Stomach (tissue), 8 donors: ENCODE measurements at regions not wholly inside any gene's neighbourhood (a gene's known extent, or its start where the extent isn't known, plus 50 kb on each side); places are given as distances from the start of the nearest gene placed in this dataset.

ENCODE experiments used
- DNase-seq, 2 donors: peaks; one replicate each; pipeline versions ENCODE4 v3.0.0 to v3.0.0-alpha.2; 2013 to 2019
- H3K27ac ChIP-seq, 5 donors: fragments of 200-600 bp in 4 of 5; sonication (generic) in 4 of 5; one replicate each; pipeline ENCODE4 v1.5.1; 2013 to 2019; ENCODE audit warnings: mild to moderate bottlenecking in 1 of 5, moderate library complexity in 1 of 5
- H3K27me3 ChIP-seq, 3 donors: fragments of 200-600 bp; sonication (generic); one replicate each; pipeline ENCODE4 v1.5.1; 2017 to 2019; ENCODE audit warnings: mixed run types in 1 of 3
- H3K36me3 ChIP-seq, 4 donors: fragments of 200-600 bp; sonication (generic); 1 replicate in 3 of 4; 2 replicates in 1 of 4; pipeline ENCODE4 v1.5.1; 2016 to 2019
- H3K4me1 ChIP-seq, 4 donors: fragments of 200-600 bp; sonication (generic); one replicate each; pipeline ENCODE4 v1.5.1; 2016 to 2019
- H3K4me3 ChIP-seq, 4 donors: fragments of 200-600 bp; sonication (generic) in 3 of 4; one replicate each; pipeline ENCODE4 v1.5.1; 2016 to 2019; ENCODE audit warnings: mild to moderate bottlenecking in 1 of 4
- H3K9me3 ChIP-seq, 4 donors: fragments of 200-600 bp; sonication (generic); one replicate each; pipeline ENCODE4 v1.5.1; 2016 to 2019
- EP300 ChIP-seq: sonication (generic); formaldehyde crosslinking; IDR thresholded peaks from one replicate; pipeline ENCODE4 v1.6.1; 2017; ENCODE audit warnings: antibody characterized with exemption
- POLR2A ChIP-seq, 4 donors: fragments of 450-650 bp; IDR thresholded peaks; one replicate each; pipeline ENCODE4 v1.6.1; 2016; ENCODE audit warnings: antibody characterized with exemption in 4 of 4, control low read depth in 2 of 4, mild to moderate bottlenecking in 1 of 4, moderate library complexity in 1 of 4
- POLR2AphosphoS5 ChIP-seq, 3 donors: sonication (generic); formaldehyde crosslinking; IDR thresholded peaks; one replicate each; pipeline ENCODE4 v1.6.1; 2016; ENCODE audit warnings: antibody characterized with exemption in 3 of 3
- WGBS, 5 donors: extraction: QIAGEN DNeasy Blood & Tissue Kit in 3 of 5; methylation state at CpG; one replicate each; pipeline versions ENCODE4 v1.1.5 to v1.1.7; 2013 to 2018; 5-methylcytosine and 5-hydroxymethylcytosine counted together
- intact Hi-C: fragments of 100-400 bp; cut with DNase I; formaldehyde crosslinking; loops from one replicate; pipeline ENCODE4 v1.15.1; 2023; ENCODE audit warnings: low total_unique reads
- TF ChIP-seq, protein P1 (sequence below), 7 experiments: fragments of 450-650 bp in 4 of 7; fragments of 200-600 bp in 3 of 7; sonication (generic) in 3 of 7; IDR thresholded peaks; one replicate each; pipeline ENCODE4 v1.5.1; 2016 to 2019; ENCODE audit warnings: antibody characterized with exemption in 7 of 7, control low read depth in 2 of 7, mild to moderate bottlenecking in 1 of 7
- donor health status: healthy with polysubstance abuse.
- donor health status: Bipolar disorder and iron deficiency.
- donor health status: healthy.

DNA sequence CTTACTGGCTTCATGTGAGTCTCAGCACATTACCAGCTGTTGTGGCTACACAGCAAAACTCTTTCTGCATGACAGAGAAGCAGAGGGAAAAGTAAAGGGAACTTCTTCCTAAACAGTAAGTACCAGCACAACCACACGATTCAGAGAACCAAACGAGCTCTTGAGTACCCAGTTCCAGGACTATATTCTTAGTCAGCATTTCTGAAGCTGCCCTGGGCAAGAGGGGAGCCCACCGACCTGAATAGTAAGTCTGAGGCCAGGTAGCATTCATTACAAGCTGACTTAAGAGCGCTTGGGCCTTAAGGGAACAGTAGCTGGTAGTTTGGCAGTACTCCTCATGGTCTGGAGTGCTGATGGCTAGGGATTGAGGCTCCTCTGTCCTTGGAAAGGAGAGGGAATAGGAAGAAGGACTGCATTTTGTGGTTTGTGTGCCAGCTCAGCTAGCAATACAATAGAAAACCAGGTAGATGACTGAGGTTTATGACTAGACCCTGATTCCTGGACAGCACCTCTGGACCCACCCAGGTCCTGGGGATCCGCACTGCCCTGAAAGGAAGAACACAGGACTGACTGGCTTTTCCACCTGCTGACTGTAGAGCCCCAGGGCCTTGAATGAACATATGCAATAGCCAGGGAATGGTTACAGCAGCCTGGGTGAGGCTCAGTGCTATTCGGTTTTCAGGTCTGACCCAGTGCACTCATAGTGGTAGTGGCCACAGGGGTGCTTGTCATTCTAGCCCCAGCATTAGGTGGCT is 396.8 kb upstream of the PRMT6 start:
- no peak for DNase-seq
- Histone ChIP-seq H3K4me3 (no peak overlapping the region), H3K27ac (no peak overlapping the region), H3K4me1 (no peaks in the 10 kb centered on the region), H3K27me3 (no peaks in the 10 kb centered on the region), H3K9me3 (peaks cover 0 to 20% (median 12%) of the 10 kb centered on the region in 4 donors), H3K36me3 (no peaks in the 10 kb centered on the region)
- no peak for TF ChIP-seq POLR2AphosphoS5 (IDR thresholded peaks at IDR 0.05)
- TF ChIP-seq EP300, result no peak
- no peak for TF ChIP-seq POLR2A (IDR thresholded peaks at IDR 0.05)
- TF ChIP-seq, protein P1, sequence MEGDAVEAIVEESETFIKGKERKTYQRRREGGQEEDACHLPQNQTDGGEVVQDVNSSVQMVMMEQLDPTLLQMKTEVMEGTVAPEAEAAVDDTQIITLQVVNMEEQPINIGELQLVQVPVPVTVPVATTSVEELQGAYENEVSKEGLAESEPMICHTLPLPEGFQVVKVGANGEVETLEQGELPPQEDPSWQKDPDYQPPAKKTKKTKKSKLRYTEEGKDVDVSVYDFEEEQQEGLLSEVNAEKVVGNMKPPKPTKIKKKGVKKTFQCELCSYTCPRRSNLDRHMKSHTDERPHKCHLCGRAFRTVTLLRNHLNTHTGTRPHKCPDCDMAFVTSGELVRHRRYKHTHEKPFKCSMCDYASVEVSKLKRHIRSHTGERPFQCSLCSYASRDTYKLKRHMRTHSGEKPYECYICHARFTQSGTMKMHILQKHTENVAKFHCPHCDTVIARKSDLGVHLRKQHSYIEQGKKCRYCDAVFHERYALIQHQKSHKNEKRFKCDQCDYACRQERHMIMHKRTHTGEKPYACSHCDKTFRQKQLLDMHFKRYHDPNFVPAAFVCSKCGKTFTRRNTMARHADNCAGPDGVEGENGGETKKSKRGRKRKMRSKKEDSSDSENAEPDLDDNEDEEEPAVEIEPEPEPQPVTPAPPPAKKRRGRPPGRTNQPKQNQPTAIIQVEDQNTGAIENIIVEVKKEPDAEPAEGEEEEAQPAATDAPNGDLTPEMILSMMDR (IDR thresholded peaks at IDR 0.05), result no peak
- 66 to 75% (median 70%) methylated on average over 5 to 6 of the region's 6 CpGs for WGBS, 5 donors
- intact Hi-C loops, result no loop called here

- no peak for TF ChIP-seq POLR2A (IDR thresholded peaks at IDR 0.05)
- TF ChIP-seq, protein P1 (IDR thresholded peaks at IDR 0.05), result no peak
- no peak for TF ChIP-seq EP300
These were observed 380.9 kb upstream of the PRMT6 start for GRCh38 chr1:106675558-106675957.

DNA sequence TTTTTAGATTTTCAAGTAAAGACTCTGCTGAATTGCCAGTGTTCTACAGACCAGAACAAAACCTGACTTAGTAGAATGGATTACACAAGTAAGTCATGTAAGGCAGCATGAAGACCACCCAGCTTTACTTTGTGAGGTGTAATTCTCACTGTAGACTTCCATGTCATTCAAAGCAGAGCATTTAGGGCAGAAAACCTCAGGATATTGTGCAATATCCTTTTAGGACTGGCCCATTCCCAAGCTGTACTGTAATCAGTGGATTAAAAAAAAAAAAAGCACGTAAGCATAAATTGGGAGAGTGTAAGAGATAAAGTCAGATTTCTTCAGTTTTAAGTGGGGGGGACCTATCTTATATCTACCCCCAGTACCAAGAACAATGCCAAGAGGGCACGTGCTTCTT is 380.5 kb upstream of the PRMT6 start:
- intact Hi-C loops, result no loop called here
- no peak overlapping the region for H3K27ac ChIP-seq
- H3K27me3 ChIP-seq, result no peaks in the 10 kb centered on the region
- no peaks in the 10 kb centered on the region for H3K9me3 ChIP-seq
- 38 to 61% (median 50%) methylated on average over 2 of the region's 2 CpGs for WGBS, 5 donors
- no peaks in the 10 kb centered on the region for H3K36me3 ChIP-seq
- H3K4me3 ChIP-seq, result no peak overlapping the region
- H3K4me1 ChIP-seq, result no peaks in the 10 kb centered on the region
- TF ChIP-seq POLR2A (IDR thresholded peaks at IDR 0.05) (no peak), POLR2AphosphoS5 (IDR thresholded peaks at IDR 0.05) (no peak), EP300 (no peak)
- TF ChIP-seq, protein P1 (IDR thresholded peaks at IDR 0.05), result no peak
- DNase-seq, result no peak

More at GRCh38 chr1:106675558-106675957, 380.9 kb upstream of the PRMT6 start:
- H3K27me3 ChIP-seq, result no peaks in the 10 kb centered on the region
- DNase-seq, result no peak
- 48 to 74% (median 56%) methylated on average over 1 of the region's 1 CpG for WGBS, 5 donors
- no peaks in the 10 kb centered on the region for H3K9me3 ChIP-seq
- H3K4me1 ChIP-seq, result no peaks in the 10 kb centered on the region
- no peaks in the 10 kb centered on the region for H3K36me3 ChIP-seq
- intact Hi-C loops, result no loop called here
- no peak overlapping the region for H3K4me3 ChIP-seq
- H3K27ac ChIP-seq, result no peak overlapping the region

GRCh38 chr1:106677181-106677580 is 379.3 kb upstream of the PRMT6 start:
- intact Hi-C loops, result no loop called here

More at GRCh38 chr1:106677181-106677580, 379.3 kb upstream of the PRMT6 start:
- H3K9me3 ChIP-seq, result no peaks in the 10 kb centered on the region
- TF ChIP-seq, protein P1 (IDR thresholded peaks at IDR 0.05), result no peak
- TF ChIP-seq EP300 (no peak), POLR2AphosphoS5 (IDR thresholded peaks at IDR 0.05) (no peak), POLR2A (IDR thresholded peaks at IDR 0.05) (no peak)
- 74 to 83% (median 80%) methylated on average over 3 of the region's 3 CpGs for WGBS, 5 donors
- DNase-seq, result no peak
- H3K27ac ChIP-seq, result no peak overlapping the region
- H3K4me1 ChIP-seq, result no peaks in the 10 kb centered on the region
- no peaks in the 10 kb centered on the region for H3K27me3 ChIP-seq
- no peak overlapping the region for H3K4me3 ChIP-seq
- H3K36me3 ChIP-seq, result no peaks in the 10 kb centered on the region
